Activated CD4-positive, alpha-beta memory T cell treated with anti-CD3 and anti-CD28 coated beads, Interleukin-2, amount 10 ng/mL, durations not matched to agents 7 days and 5 days (primary cell): ENCODE measurements at regions not wholly inside any gene's neighbourhood (a gene's known extent, or its start where the extent isn't known, plus 50 kb on each side); places are given as distances from the start of the nearest gene placed in this dataset.

Experiments
- CTCF ChIA-PET: fragments of 350-600 bp; sonication (Branson Sonifier 250); formaldehyde crosslinking; loops from one replicate; lab custom pipeline; 2021; ENCODE audit warnings: antibody characterized with exemption, inconsistent platforms; lab: Charles Lee
- POLR2A ChIA-PET: fragments of 350-600 bp; sonication (Branson Sonifier 250); formaldehyde crosslinking; loops from one replicate; lab custom pipeline; 2021; ENCODE audit warnings: antibody characterized with exemption; lab: Charles Lee
- DNase-seq: peaks from one replicate; pipeline ENCODE4 v3.0.0-alpha.2; 2020
- H3K27ac Mint-ChIP-seq: one replicate; pipeline ENCODE4 v1.8.0; 2021; ENCODE audit warnings: mild to moderate bottlenecking, mixed read lengths
- H3K27me3 Mint-ChIP-seq: one replicate; pipeline ENCODE4 v1.8.0; 2021; ENCODE audit warnings: mixed read lengths
- H3K36me3 Mint-ChIP-seq: one replicate; pipeline ENCODE4 v1.8.0; 2021; ENCODE audit warnings: low read depth, mixed read lengths
- H3K4me1 Mint-ChIP-seq: one replicate; pipeline ENCODE4 v1.8.0; 2021; ENCODE audit warnings: mixed read lengths
- H3K4me3 Mint-ChIP-seq: one replicate; pipeline ENCODE4 v1.8.0; 2021; ENCODE audit warnings: mild to moderate bottlenecking, mixed read lengths
- H3K9me3 Mint-ChIP-seq: one replicate; pipeline ENCODE4 v1.8.0; 2021; ENCODE audit warnings: mixed read lengths

DNA sequence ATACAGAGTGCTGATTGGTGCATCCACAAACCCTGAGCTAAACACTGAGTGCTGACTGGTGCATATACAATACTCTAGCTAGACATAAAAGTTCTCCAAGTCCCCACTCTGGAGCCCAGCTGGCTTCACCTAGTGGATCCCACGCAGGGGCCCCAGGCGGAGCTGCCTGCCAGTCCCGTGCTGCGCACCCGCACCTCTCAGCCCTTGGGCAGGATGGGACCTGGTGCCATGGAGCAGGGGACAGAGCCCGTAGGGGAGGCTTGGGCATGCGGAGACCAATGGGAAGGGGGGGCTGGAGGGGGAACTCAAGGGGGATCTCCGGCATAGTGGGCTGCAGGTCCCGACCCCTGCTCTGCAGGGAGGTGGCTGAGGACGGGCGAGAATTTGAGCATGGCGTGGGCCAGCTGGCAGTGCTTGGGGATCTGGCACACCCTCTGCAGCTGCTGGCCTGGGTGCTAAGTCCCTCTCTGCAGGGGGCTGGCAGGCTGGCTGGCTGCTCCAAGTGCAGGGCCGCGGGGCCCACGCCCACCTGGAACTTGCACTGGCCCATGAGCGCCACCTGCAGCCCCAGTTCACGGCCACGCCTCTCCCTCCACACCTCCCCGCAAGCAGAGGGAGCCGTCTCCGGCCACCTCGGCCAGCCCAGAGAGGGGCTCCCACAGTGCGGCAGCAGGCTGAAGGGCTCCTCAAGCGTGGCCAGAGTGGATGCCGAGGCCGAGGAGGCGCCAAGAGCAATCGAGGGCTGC lies 104.9 kb downstream of the NTMT2 start:
- CTCF ChIA-PET = no interaction called here
- Mint-ChIP-seq H3K27ac (no peak overlapping the region), H3K4me1 (peaks cover 14% of the 10 kb centered on the region), H3K9me3 (peaks cover 5% of the 10 kb centered on the region), H3K4me3 (no peak overlapping the region), H3K27me3 (no peaks in the 10 kb centered on the region), H3K36me3 (no peaks in the 10 kb centered on the region)
- POLR2A ChIA-PET = no interaction called here
- no peak for DNase-seq

GRCh38 chr1:170252851-170253579 lies 107.3 kb downstream of the NTMT2 start:
- POLR2A ChIA-PET = no interaction called here
- Mint-ChIP-seq H3K4me3 (no peak overlapping the region), H3K27ac (no peak overlapping the region), H3K36me3 (no peaks in the 10 kb centered on the region), H3K9me3 (peaks cover 5% of the 10 kb centered on the region), H3K4me1 (peaks cover 10% of the 10 kb centered on the region), H3K27me3 (no peaks in the 10 kb centered on the region)
- no peak for DNase-seq
- CTCF ChIA-PET = no interaction called here

- Mint-ChIP-seq H3K4me3 (no peak overlapping the region), H3K27ac (no peak overlapping the region), H3K4me1 (no peaks in the 10 kb centered on the region), H3K27me3 (peaks cover 3% of the 10 kb centered on the region), H3K36me3 (no peaks in the 10 kb centered on the region), H3K9me3 (peaks cover 5% of the 10 kb centered on the region)
- ChIA-PET POLR2A (no interaction called here), CTCF (no interaction called here)
- DNase-seq = no peak
Measured at GRCh38 chr1:170254371-170254770, 108.6 kb downstream of the NTMT2 start.

GRCh38 chr1:170261669-170262068 lies 115.9 kb downstream of the NTMT2 start:
- Mint-ChIP-seq H3K36me3 (no peaks in the 10 kb centered on the region), H3K4me1 (no peaks in the 10 kb centered on the region), H3K4me3 (no peak overlapping the region), H3K27ac (no peak overlapping the region), H3K27me3 (peaks cover 3% of the 10 kb centered on the region), H3K9me3 (no peaks in the 10 kb centered on the region)
- ChIA-PET CTCF (no interaction called here), POLR2A (no interaction called here)
- no peak for DNase-seq

DNA sequence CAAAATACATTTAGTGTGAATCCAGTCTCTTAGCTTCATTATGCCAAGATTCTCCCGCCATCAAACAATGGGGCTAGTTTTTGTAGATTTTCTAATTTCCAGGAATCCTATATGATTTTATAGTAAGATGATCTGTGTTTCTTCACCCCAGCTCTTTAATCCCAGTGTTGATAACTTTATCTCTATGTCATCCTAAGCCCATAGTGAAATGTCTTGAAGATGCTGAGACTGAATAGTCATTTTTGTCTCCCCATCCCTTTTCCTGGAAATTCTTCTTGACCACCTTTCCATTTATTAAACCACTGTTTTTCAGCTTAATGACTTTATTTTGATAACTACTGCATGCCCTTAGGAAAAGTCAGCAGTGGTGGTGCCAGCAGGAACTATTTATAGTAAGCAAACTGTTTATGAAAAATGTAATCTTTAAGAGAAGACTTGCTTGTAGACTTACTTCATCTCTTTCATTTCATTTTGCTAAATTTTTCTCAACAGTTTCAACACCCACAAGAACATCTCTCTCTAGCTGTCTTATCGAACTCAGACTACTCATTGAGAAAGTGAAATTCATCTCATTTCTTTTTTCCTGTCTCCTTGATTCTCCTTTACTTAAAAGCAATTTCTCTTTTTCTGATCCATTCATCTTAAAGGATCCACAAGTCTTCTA lies 116.6 kb downstream of the NTMT2 start:
- ChIA-PET CTCF (interaction anchor here (0.5 kb wide), 1 partner anchor 334 kb away, joined by 3 read pairs; no protein-coding TSS in a partner anchor), POLR2A (no interaction called here)
- Mint-ChIP-seq H3K27me3 (peaks cover 3% of the 10 kb centered on the region), H3K27ac (no peak overlapping the region), H3K9me3 (no peaks in the 10 kb centered on the region), H3K4me3 (no peak overlapping the region), H3K36me3 (no peaks in the 10 kb centered on the region), H3K4me1 (no peaks in the 10 kb centered on the region)
- no peak for DNase-seq

GRCh38 chr1:170265234-170265633 lies 119.5 kb downstream of the NTMT2 start:
- Mint-ChIP-seq H3K27me3 (no peaks in the 10 kb centered on the region), H3K27ac (no peak overlapping the region), H3K4me1 (no peaks in the 10 kb centered on the region), H3K36me3 (no peaks in the 10 kb centered on the region), H3K4me3 (no peak overlapping the region), H3K9me3 (no peaks in the 10 kb centered on the region)
- ChIA-PET CTCF (no interaction called here), POLR2A (no interaction called here)
- no peak for DNase-seq

DNA sequence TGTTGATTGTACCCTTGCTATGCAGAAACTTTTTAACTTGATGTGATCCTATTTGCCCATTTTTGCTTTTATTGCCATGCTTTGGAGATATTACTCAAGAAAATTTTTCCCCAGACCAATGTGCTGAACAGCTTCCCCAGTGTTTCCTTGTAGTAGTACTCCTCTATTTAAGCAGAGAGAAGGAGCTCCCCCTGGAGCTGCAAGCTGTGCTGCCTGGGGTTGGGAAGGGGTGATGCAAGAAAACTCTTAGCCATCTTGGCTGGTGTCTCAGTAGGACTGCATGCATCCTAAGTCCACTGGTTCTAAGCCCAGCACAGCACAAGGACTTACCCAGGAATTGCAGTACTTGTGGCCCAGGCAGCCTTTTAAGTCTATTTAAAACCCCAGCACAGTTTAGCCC lies 121.6 kb downstream of the NTMT2 start:
- H3K4me3 Mint-ChIP-seq = no peak overlapping the region
- ChIA-PET POLR2A (no interaction called here), CTCF (no interaction called here)
- peaks cover 2% of the 10 kb centered on the region for H3K27me3 Mint-ChIP-seq
- H3K36me3 Mint-ChIP-seq = no peaks in the 10 kb centered on the region
- H3K4me1 Mint-ChIP-seq = no peaks in the 10 kb centered on the region
- no peak overlapping the region for H3K27ac Mint-ChIP-seq
- H3K9me3 Mint-ChIP-seq = no peaks in the 10 kb centered on the region
- DNase-seq = no peak

GRCh38 chr1:170271430-170272161 lies 125.8 kb downstream of the NTMT2 start:
- ChIA-PET POLR2A (no interaction called here), CTCF (no interaction called here)
- H3K9me3 Mint-ChIP-seq = no peaks in the 10 kb centered on the region
- no peak overlapping the region for H3K27ac Mint-ChIP-seq
- no peak for DNase-seq
- no peaks in the 10 kb centered on the region for H3K4me1 Mint-ChIP-seq
- H3K4me3 Mint-ChIP-seq = no peak overlapping the region
- H3K36me3 Mint-ChIP-seq = no peaks in the 10 kb centered on the region
- peaks cover 7% of the 10 kb centered on the region for H3K27me3 Mint-ChIP-seq

DNA sequence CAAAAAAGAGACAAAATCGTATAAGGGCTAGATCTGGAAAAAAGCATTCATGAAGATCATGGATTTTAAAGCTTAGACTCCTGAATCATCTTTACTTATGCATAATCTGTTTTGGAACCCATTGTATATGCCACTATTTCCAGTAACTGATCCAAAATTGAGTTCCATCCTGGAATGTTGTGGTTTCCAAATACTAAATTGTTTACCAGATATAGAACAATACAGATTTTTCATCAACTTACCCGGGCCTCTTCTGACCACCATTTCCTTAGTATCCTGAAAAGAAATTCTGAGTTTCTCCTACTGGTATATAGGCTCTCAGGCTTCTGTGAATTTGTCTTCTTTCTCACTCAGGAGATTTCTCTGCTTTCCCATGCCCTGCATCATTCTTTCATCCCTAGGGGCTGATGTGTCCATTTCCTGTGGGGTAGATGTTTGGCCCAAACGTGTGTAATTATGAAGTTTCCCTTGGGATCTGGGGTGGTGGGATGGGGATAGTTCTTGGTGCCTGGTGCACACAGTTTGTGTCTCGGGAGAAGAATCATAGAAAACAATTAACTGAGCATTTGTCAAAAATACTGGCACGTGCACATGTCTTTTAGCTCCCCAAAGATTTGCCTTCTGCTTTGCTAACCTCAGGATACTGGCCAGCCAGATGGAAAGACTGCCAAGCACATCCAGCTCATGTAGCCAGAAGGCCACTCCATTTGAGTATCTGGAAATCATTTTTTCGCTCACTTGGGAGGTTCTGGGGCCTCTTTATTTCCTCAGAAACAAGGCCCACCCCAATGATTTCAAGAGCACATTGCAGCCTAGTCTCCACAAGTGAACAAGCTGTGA lies 127.8 kb downstream of the NTMT2 start:
- Mint-ChIP-seq H3K4me1 (no peaks in the 10 kb centered on the region), H3K27ac (no peak overlapping the region), H3K9me3 (no peaks in the 10 kb centered on the region), H3K27me3 (peaks cover 7% of the 10 kb centered on the region), H3K4me3 (no peak overlapping the region), H3K36me3 (no peaks in the 10 kb centered on the region)
- ChIA-PET CTCF (no interaction called here), POLR2A (no interaction called here)
- no peak for DNase-seq

DNA sequence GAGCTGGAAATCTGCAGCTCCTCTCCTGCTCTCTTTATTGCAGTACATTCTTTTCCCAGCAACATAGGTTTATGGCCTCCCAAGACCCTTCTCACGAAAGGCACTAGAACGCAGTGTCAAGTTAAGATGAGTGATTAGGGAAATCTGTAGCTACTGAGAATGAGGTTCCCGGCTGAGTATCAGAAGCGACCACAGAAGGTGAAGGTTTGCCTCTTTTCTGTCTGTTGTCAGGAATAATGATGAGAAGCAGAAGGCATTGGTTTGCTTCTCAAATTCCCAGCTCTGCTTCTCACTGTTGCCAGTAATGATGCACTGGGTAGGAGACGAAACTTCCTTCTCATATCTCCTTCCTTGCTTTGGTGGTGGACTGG lies 128.4 kb downstream of the NTMT2 start:
- CTCF ChIA-PET = no interaction called here

DNA sequence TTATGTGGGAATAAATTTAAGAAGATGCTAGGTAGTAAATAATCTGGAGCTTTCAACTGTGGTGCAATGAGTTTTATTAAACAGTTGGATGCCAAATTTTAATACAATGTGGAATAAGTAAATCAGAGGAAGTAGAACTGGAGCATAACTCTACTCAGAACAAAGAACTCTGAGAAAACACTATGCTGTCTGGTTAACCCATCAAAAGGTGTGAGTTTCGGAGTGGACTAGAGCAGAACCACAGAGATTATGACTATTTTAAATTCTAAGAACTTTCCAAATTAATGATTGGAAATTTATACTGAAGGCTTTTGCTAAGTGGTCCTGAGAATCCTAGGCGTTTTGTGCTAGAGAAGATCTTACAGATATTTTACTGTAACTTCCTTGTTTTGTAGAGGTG lies 132.2 kb downstream of the NTMT2 start:
- Mint-ChIP-seq H3K4me1 (no peaks in the 10 kb centered on the region), H3K4me3 (no peak overlapping the region), H3K9me3 (no peaks in the 10 kb centered on the region), H3K27ac (no peak overlapping the region), H3K27me3 (peaks cover 8% of the 10 kb centered on the region), H3K36me3 (no peaks in the 10 kb centered on the region)
- POLR2A ChIA-PET = no interaction called here
- DNase-seq = no peak
- CTCF ChIA-PET = no interaction called here

More for the DNA sequence above, 128.4 kb downstream of the NTMT2 start:
- Mint-ChIP-seq H3K4me3 (no peak overlapping the region), H3K4me1 (no peaks in the 10 kb centered on the region), H3K36me3 (no peaks in the 10 kb centered on the region), H3K27ac (no peak overlapping the region), H3K9me3 (no peaks in the 10 kb centered on the region), H3K27me3 (peaks cover 9% of the 10 kb centered on the region)
- POLR2A ChIA-PET = no interaction called here
- DNase-seq = no peak

- Mint-ChIP-seq H3K4me3 (no peak overlapping the region), H3K36me3 (no peaks in the 10 kb centered on the region), H3K27ac (no peak overlapping the region), H3K27me3 (peaks cover under 1% of the 10 kb centered on the region), H3K9me3 (no peaks in the 10 kb centered on the region), H3K4me1 (no peaks in the 10 kb centered on the region)
- ChIA-PET CTCF (no interaction called here), POLR2A (no interaction called here)
- DNase-seq = no peak
Measured at GRCh38 chr1:170284016-170284415, 138.3 kb downstream of the NTMT2 start.
